ENCODE measurements at regions not wholly inside any gene's neighbourhood (a gene's known extent, or its start where the extent isn't known, plus 50 kb on each side); places are given as distances from the start of the nearest gene placed in this dataset.

GRCh38 chr5:6856653-6857052 is 143.4 kb downstream of the TENT4A start:
- no peak for TF ChIP-seq EZH2 (IDR thresholded peaks at IDR 0.05; ENCODE audit: borderline replicate concordance, low read depth, low read length, poor library complexity, severe bottlenecking)
- no peak for TF ChIP-seq CTCF (conservative IDR thresholded peaks at IDR 0.05; ENCODE audit: low read depth, low read length)

All from A673 (cell line).